NT2/D1 (cell line): ENCODE measurements at regions not wholly inside any gene's neighbourhood (a gene's known extent, or its start where the extent isn't known, plus 50 kb on each side); places are given as distances from the start of the nearest gene placed in this dataset.

Source experiments
- SUZ12 ChIP-seq: IDR thresholded peaks from 2 replicates; pipeline ENCODE4 v1.6.1; 2011; ENCODE audit not compliant: insufficient read length, insufficient read depth; ENCODE audit errors: extremely low read depth
- YY1 ChIP-seq: IDR thresholded peaks from 2 replicates; pipeline ENCODE4 v1.6.1; 2011; ENCODE audit not compliant: insufficient read length, insufficient read depth
- ZNF274 ChIP-seq: IDR thresholded peaks from 2 replicates; pipeline ENCODE4 v1.6.1; 2011; ENCODE audit warnings: mild to moderate bottlenecking, low read depth, low read length

GRCh38 chr4:41323179-41323578 lies 66.5 kb downstream of the UCHL1 start:
- no peak for TF ChIP-seq YY1
- no peak for TF ChIP-seq ZNF274
- TF ChIP-seq SUZ12 = no peak
